ENCODE measurements at regions not wholly inside any gene's neighbourhood (a gene's known extent, or its start where the extent isn't known, plus 50 kb on each side); places are given as distances from the start of the nearest gene placed in this dataset.

DNA sequence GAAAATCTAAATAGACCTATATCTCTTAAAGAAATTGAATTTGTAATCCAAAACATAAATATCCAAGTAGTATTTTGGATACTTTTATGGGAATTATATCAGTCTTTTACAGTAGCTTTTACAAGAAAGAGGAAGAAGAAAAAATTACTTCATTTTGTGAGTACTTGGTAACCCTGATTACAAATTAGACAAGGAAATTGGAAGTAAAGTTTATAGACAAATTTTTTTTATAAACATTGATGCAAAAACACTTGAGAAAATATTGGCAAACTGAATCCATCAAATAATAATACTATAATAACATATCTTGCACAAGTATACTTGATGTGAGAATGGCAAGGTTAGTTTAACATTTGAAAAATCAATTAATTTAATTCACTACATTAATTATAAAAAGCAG lies 954.1 kb upstream of the MIR17HG start:
- no peak overlapping the region for H3K27ac ChIP-seq
- no peaks in the 10 kb centered on the region for H3K36me3 ChIP-seq (ENCODE audit: low read depth)
- H2AFZ ChIP-seq: peak overlapping the region; percentile 66; the same call in 1 of the 2 replicates
- DNase-seq: no peak
- BruUV-seq (replicated peaks): no TSS peak
- intact Hi-C loops (cut with micrococcal nuclease; ENCODE audit: unreplicated experiment): no loop called here
- H3K4me3 ChIP-seq: no peak overlapping the region
- no peak overlapping the region for H3K4me2 ChIP-seq
- TF ChIP-seq EZH2 (IDR thresholded peaks at IDR 0.05; ENCODE audit: low read depth): no peak
- TF ChIP-seq, protein P1, sequence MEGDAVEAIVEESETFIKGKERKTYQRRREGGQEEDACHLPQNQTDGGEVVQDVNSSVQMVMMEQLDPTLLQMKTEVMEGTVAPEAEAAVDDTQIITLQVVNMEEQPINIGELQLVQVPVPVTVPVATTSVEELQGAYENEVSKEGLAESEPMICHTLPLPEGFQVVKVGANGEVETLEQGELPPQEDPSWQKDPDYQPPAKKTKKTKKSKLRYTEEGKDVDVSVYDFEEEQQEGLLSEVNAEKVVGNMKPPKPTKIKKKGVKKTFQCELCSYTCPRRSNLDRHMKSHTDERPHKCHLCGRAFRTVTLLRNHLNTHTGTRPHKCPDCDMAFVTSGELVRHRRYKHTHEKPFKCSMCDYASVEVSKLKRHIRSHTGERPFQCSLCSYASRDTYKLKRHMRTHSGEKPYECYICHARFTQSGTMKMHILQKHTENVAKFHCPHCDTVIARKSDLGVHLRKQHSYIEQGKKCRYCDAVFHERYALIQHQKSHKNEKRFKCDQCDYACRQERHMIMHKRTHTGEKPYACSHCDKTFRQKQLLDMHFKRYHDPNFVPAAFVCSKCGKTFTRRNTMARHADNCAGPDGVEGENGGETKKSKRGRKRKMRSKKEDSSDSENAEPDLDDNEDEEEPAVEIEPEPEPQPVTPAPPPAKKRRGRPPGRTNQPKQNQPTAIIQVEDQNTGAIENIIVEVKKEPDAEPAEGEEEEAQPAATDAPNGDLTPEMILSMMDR (conservative IDR thresholded peaks at IDR 0.05): no peak
- H3K9me3 ChIP-seq (ENCODE audit: insufficient read depth, low read depth): no peaks in the 10 kb centered on the region
- no peaks in the 10 kb centered on the region for H3K79me2 ChIP-seq (ENCODE audit: low read depth)
- H3K9me2 ChIP-seq (ENCODE audit: insufficient read depth): no peaks in the 10 kb centered on the region
- no peaks in the 10 kb centered on the region for H4K20me1 ChIP-seq (ENCODE audit: insufficient read depth)
- POLR2A ChIA-PET (ENCODE audit: unreplicated experiment): no interaction called here
- no peaks in the 10 kb centered on the region for H3K27me3 ChIP-seq (ENCODE audit: insufficient read depth, low read depth)
- CTCF ChIA-PET: no interaction called here
- no peaks in the 10 kb centered on the region for H3F3A ChIP-seq (ENCODE audit: insufficient read depth, low read depth)
- H3K4me1 ChIP-seq (replicated peaks; ENCODE audit: insufficient read depth): no peaks in the 10 kb centered on the region

DNA sequence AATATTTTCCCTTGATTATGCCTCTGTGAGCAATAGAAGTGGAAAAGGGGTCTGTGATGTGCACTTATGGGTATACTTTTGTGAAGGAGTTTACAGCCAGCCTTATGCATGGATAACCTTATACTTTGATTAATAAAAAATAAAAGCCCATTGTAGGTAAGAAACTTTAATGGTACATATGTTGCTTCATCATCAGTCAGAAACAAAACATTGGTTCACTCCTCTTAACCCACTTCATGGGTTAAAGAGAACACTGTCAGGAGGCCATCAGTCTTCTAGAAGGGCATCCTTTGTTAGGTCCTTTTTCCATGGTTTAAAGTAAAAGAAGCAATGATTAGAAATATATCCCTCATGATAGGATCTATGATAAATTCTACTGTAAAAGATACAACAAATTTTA lies 952.1 kb upstream of the MIR17HG start:
- Histone ChIP-seq H3K4me1 (replicated peaks; ENCODE audit: insufficient read depth) (no peaks in the 10 kb centered on the region), H3K9me2 (ENCODE audit: insufficient read depth) (no peaks in the 10 kb centered on the region), H3K79me2 (ENCODE audit: low read depth) (no peaks in the 10 kb centered on the region), H3K27ac (no peak overlapping the region), H3K4me3 (no peak overlapping the region), H3F3A (ENCODE audit: insufficient read depth, low read depth) (no peaks in the 10 kb centered on the region), H3K27me3 (ENCODE audit: insufficient read depth, low read depth) (no peaks in the 10 kb centered on the region), H2AFZ (no peak overlapping the region), H3K4me2 (no peak overlapping the region), H4K20me1 (ENCODE audit: insufficient read depth) (no peaks in the 10 kb centered on the region), H3K9me3 (ENCODE audit: insufficient read depth, low read depth) (no peaks in the 10 kb centered on the region), H3K36me3 (ENCODE audit: low read depth) (no peaks in the 10 kb centered on the region)
- ChIA-PET CTCF (no interaction called here), POLR2A (ENCODE audit: unreplicated experiment) (no interaction called here)
- TF ChIP-seq EZH2 (IDR thresholded peaks at IDR 0.05; ENCODE audit: low read depth): no peak
- TF ChIP-seq, protein P1 (conservative IDR thresholded peaks at IDR 0.05): no peak
- BruUV-seq (replicated peaks): no TSS peak
- DNase-seq: no peak
- intact Hi-C loops (cut with micrococcal nuclease; ENCODE audit: unreplicated experiment): no loop called here

DNA sequence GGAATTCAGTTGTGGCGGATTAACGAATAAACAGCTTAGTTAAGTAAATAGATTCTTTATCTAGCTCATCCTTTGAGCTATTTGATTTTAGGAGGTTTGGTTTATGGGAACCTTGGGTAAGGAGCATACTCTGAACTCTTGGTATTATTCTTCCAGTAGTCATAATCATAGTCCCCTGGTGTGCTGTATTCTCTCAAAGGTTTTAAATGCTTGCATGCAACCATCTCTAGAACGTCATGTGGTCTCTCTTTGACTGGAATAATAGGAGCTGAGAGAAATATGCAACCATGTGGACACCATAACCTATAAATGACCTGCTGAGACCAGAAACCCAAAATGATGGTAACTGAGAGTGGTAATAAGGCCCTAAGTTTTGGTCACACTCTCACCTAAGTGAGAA lies 951.6 kb upstream of the MIR17HG start:
- H3K4me1 ChIP-seq (replicated peaks; ENCODE audit: insufficient read depth): no peaks in the 10 kb centered on the region
- H4K20me1 ChIP-seq (ENCODE audit: insufficient read depth): no peaks in the 10 kb centered on the region
- H3F3A ChIP-seq (ENCODE audit: insufficient read depth, low read depth): no peaks in the 10 kb centered on the region
- intact Hi-C loops (cut with micrococcal nuclease; ENCODE audit: unreplicated experiment): no loop called here
- TF ChIP-seq EZH2 (IDR thresholded peaks at IDR 0.05; ENCODE audit: low read depth): no peak
- TF ChIP-seq, protein P1 (conservative IDR thresholded peaks at IDR 0.05): no peak
- no peaks in the 10 kb centered on the region for H3K27me3 ChIP-seq (ENCODE audit: insufficient read depth, low read depth)
- no peaks in the 10 kb centered on the region for H3K9me2 ChIP-seq (ENCODE audit: insufficient read depth)
- no peak overlapping the region for H3K4me2 ChIP-seq
- H3K9me3 ChIP-seq (ENCODE audit: insufficient read depth, low read depth): no peaks in the 10 kb centered on the region
- no TSS peak for BruUV-seq (replicated peaks)
- H2AFZ ChIP-seq: 0 out of 2 replicates have a peak overlapping the region, but pooled peaks have one; percentile 43
- DNase-seq: no peak
- no peak overlapping the region for H3K4me3 ChIP-seq
- no peaks in the 10 kb centered on the region for H3K36me3 ChIP-seq (ENCODE audit: low read depth)
- CTCF ChIA-PET: no interaction called here
- no peaks in the 10 kb centered on the region for H3K79me2 ChIP-seq (ENCODE audit: low read depth)
- POLR2A ChIA-PET (ENCODE audit: unreplicated experiment): no interaction called here
- no peak overlapping the region for H3K27ac ChIP-seq
